ENCODE measurements at regions not wholly inside any gene's neighbourhood (a gene's known extent, or its start where the extent isn't known, plus 50 kb on each side); places are given as distances from the start of the nearest gene placed in this dataset.

DNA sequence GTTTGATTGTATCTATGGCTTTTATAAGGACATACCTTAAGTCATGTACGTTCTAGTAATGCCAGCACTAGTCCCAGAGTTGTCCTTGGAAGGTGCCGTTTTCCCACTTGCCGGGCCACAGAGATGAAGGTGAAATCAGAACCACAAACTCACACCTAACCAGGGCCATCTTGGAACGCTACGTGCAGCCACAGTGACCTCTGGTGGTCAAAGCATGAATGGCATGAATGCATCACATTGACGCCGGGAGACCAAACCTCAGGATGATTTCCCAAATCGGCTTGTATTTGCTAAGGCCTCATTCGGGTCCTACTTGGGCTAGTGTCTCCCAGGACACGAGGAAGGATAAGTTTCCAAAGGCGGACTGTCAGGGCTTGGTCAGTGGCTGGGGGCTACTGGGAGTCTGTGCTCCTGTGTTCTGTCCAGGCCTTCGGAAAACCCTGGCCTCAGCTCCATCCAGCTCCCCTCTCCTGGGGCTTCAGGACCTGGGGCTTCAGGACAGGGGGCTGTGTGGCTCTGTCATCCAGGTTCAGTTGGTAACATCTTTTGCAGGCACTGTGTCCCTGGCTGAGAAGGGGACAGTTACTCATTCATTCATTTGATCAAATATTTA lies 260.5 kb downstream of the PRDM2 start:
- TF ChIP-seq, protein P1, sequence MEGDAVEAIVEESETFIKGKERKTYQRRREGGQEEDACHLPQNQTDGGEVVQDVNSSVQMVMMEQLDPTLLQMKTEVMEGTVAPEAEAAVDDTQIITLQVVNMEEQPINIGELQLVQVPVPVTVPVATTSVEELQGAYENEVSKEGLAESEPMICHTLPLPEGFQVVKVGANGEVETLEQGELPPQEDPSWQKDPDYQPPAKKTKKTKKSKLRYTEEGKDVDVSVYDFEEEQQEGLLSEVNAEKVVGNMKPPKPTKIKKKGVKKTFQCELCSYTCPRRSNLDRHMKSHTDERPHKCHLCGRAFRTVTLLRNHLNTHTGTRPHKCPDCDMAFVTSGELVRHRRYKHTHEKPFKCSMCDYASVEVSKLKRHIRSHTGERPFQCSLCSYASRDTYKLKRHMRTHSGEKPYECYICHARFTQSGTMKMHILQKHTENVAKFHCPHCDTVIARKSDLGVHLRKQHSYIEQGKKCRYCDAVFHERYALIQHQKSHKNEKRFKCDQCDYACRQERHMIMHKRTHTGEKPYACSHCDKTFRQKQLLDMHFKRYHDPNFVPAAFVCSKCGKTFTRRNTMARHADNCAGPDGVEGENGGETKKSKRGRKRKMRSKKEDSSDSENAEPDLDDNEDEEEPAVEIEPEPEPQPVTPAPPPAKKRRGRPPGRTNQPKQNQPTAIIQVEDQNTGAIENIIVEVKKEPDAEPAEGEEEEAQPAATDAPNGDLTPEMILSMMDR (conservative IDR thresholded peaks at IDR 0.05 in 1 of 2, IDR thresholded peaks at IDR 0.05 in 1 of 2; ENCODE audit: extremely low read depth in 1 of 2, insufficient read depth in 1 of 2, low read depth in 1 of 2, low read length in 2 of 2): peak; percentile 95 to 99
- no peak for TF ChIP-seq EZH2 (IDR thresholded peaks at IDR 0.05; ENCODE audit: borderline replicate concordance, low read length)

Measured in mammary epithelial cell (primary cell).